Spinal cord (tissue), 9 donors: ENCODE measurements at regions not wholly inside any gene's neighbourhood (a gene's known extent, or its start where the extent isn't known, plus 50 kb on each side); places are given as distances from the start of the nearest gene placed in this dataset.

Source experiments
- DNase-seq, 6 donors: peaks; one replicate each; pipeline versions ENCODE4 v3.0.0 to v3.0.0-alpha.2; 2013 to 2015; ENCODE audit warnings: low spot score in 6 of 6, low read depth in 4 of 6
- H3K27ac ChIP-seq: one replicate; pipeline ENCODE4 v1.5.1; 2013; ENCODE audit warnings: low read depth, low read length, control low read depth
- H3K27me3 ChIP-seq: one replicate; pipeline ENCODE4 v1.6.1; 2013; ENCODE audit warnings: low read length; ENCODE audit not compliant: control insufficient read depth, insufficient read depth
- H3K36me3 ChIP-seq: one replicate; pipeline ENCODE4 v1.6.1; 2013; ENCODE audit warnings: low read length; ENCODE audit not compliant: control insufficient read depth, insufficient read depth
- H3K4me1 ChIP-seq: one replicate; pipeline ENCODE4 v1.6.1; 2013; ENCODE audit warnings: low read length; ENCODE audit not compliant: control insufficient read depth, insufficient read depth
- H3K4me3 ChIP-seq: one replicate; pipeline ENCODE4 v1.5.1; 2013; ENCODE audit warnings: low read depth, low read length, control low read depth
- H3K9me3 ChIP-seq: one replicate; pipeline ENCODE4 v1.6.1; 2013; ENCODE audit warnings: low read length; ENCODE audit not compliant: control insufficient read depth, insufficient read depth
- WGBS: methylation state at CpG from one replicate; pipeline ENCODE4 v1.1.5; 2013; ENCODE audit warnings: missing lambda C conversion rate; ENCODE audit not compliant: insufficient coverage; 5-methylcytosine and 5-hydroxymethylcytosine counted together
- donor health status: healthy.

- Histone ChIP-seq H3K36me3 (no peaks in the 10 kb centered on the region), H3K4me1 (no peaks in the 10 kb centered on the region), H3K27ac (no peak overlapping the region), H3K27me3 (no peaks in the 10 kb centered on the region), H3K4me3 (no peak overlapping the region), H3K9me3 (no peaks in the 10 kb centered on the region)
- peak in 1 of 6 donors; percentile 4 for DNase-seq
- 50% methylated on average over 1 of the region's 4 CpGs for WGBS
Measured at GRCh38 chr4:161189286-161190134, 974.3 kb downstream of the FSTL5 start.

GRCh38 chr4:161188578-161188977 is 975.2 kb downstream of the FSTL5 start:
- Histone ChIP-seq H3K27ac (no peak overlapping the region), H3K36me3 (no peaks in the 10 kb centered on the region), H3K4me3 (no peak overlapping the region), H3K9me3 (no peaks in the 10 kb centered on the region), H3K4me1 (no peaks in the 10 kb centered on the region), H3K27me3 (no peaks in the 10 kb centered on the region)
- no peak for DNase-seq
- WGBS, result 60% methylated on average over 1 of the region's 6 CpGs

- WGBS, result no CpG with 5 or more reads among the region's 1 CpG
- H3K9me3 ChIP-seq, result no peaks in the 10 kb centered on the region
Measured at GRCh38 chr4:161187569-161187968, 976.2 kb downstream of the FSTL5 start.

GRCh38 chr4:161186750-161187149 is 977.0 kb downstream of the FSTL5 start:
- H3K4me1 ChIP-seq, result no peaks in the 10 kb centered on the region
- WGBS, result no CpG with 5 or more reads among the region's 2 CpGs
- DNase-seq, result no peak
- H3K9me3 ChIP-seq, result no peaks in the 10 kb centered on the region
- H3K27ac ChIP-seq, result no peak overlapping the region
- H3K36me3 ChIP-seq, result no peaks in the 10 kb centered on the region
- H3K27me3 ChIP-seq, result no peaks in the 10 kb centered on the region
- no peak overlapping the region for H3K4me3 ChIP-seq

More at GRCh38 chr4:161187569-161187968, 976.2 kb downstream of the FSTL5 start:
- DNase-seq, result no peak
- no peaks in the 10 kb centered on the region for H3K36me3 ChIP-seq
- no peaks in the 10 kb centered on the region for H3K27me3 ChIP-seq
- H3K27ac ChIP-seq, result no peak overlapping the region
- no peaks in the 10 kb centered on the region for H3K4me1 ChIP-seq
- H3K4me3 ChIP-seq, result no peak overlapping the region

- no peaks in the 10 kb centered on the region for H3K36me3 ChIP-seq
- peak in 2 of 6 donors; percentile 42 to 52 for DNase-seq
- no peak overlapping the region for H3K27ac ChIP-seq
- H3K4me3 ChIP-seq, result no peak overlapping the region
- WGBS, result no CpG with 5 or more reads among the region's 1 CpG
- H3K4me1 ChIP-seq, result no peaks in the 10 kb centered on the region
- no peaks in the 10 kb centered on the region for H3K27me3 ChIP-seq
- no peaks in the 10 kb centered on the region for H3K9me3 ChIP-seq
Measured at GRCh38 chr4:161186012-161186411, 977.8 kb downstream of the FSTL5 start.

GRCh38 chr4:161183729-161184128 is 980.1 kb downstream of the FSTL5 start:
- DNase-seq, result no peak
- Histone ChIP-seq H3K4me3 (no peak overlapping the region), H3K36me3 (no peaks in the 10 kb centered on the region), H3K27ac (no peak overlapping the region), H3K4me1 (no peaks in the 10 kb centered on the region), H3K9me3 (no peaks in the 10 kb centered on the region), H3K27me3 (no peaks in the 10 kb centered on the region)
- no CpG with 5 or more reads among the region's 3 CpGs for WGBS

GRCh38 chr4:161182913-161183312 is 980.9 kb downstream of the FSTL5 start:
- H3K4me3 ChIP-seq, result no peak overlapping the region
- H3K9me3 ChIP-seq, result no peaks in the 10 kb centered on the region
- no peaks in the 10 kb centered on the region for H3K27me3 ChIP-seq
- H3K36me3 ChIP-seq, result no peaks in the 10 kb centered on the region
- H3K4me1 ChIP-seq, result no peaks in the 10 kb centered on the region
- whole genome bisulfite sequencing, result no CpG with 5 or more reads among the region's 3 CpGs
- no peak overlapping the region for H3K27ac ChIP-seq
- no peak for DNase-seq

GRCh38 chr4:161178310-161178709 is 985.5 kb downstream of the FSTL5 start:
- H3K27ac ChIP-seq, result no peak overlapping the region
- H3K4me1 ChIP-seq, result no peaks in the 10 kb centered on the region
- DNase-seq, result no peak
- H3K9me3 ChIP-seq, result no peaks in the 10 kb centered on the region
- no peaks in the 10 kb centered on the region for H3K36me3 ChIP-seq
- no peak overlapping the region for H3K4me3 ChIP-seq
- no peaks in the 10 kb centered on the region for H3K27me3 ChIP-seq
- WGBS, result no CpG with 5 or more reads among the region's 5 CpGs

- Histone ChIP-seq H3K9me3 (no peaks in the 10 kb centered on the region), H3K4me3 (no peak overlapping the region), H3K27me3 (no peaks in the 10 kb centered on the region), H3K36me3 (no peaks in the 10 kb centered on the region), H3K4me1 (no peaks in the 10 kb centered on the region), H3K27ac (no peak overlapping the region)
- no peak for DNase-seq
- WGBS, result no CpG with 5 or more reads among the region's 1 CpG
Measured at GRCh38 chr4:161172396-161173026, 991.3 kb downstream of the FSTL5 start.

- DNase-seq, result peak in 1 of 6 donors; percentile 53
- Histone ChIP-seq H3K4me3 (no peak overlapping the region), H3K9me3 (no peaks in the 10 kb centered on the region), H3K27ac (no peak overlapping the region), H3K4me1 (no peaks in the 10 kb centered on the region), H3K36me3 (no peaks in the 10 kb centered on the region), H3K27me3 (no peaks in the 10 kb centered on the region)
Measured at GRCh38 chr4:161167539-161167938, 996.3 kb downstream of the FSTL5 start.
